HepG2 (cell line): ENCODE measurements at regions not wholly inside any gene's neighbourhood (a gene's known extent, or its start where the extent isn't known, plus 50 kb on each side); places are given as distances from the start of the nearest gene placed in this dataset.

Experiments
- ATAC-seq: fragments of 200-7000 bp; cut with Tn5 transposase; 3 replicates; pipeline ENCODE4 v1.9.1; 2020; ENCODE audit warnings: mild to moderate bottlenecking, moderate library complexity
- BruUV-seq: library from RNA; stranded (reverse); fragments of 400-500 nt; replicated peaks from 2 replicates; lab custom pipeline; 2021; lab: Mats Ljungman, UMichigan
- CTCF ChIA-PET: fragments of 300-600 bp; formaldehyde crosslinking; extraction: SDS; loops from one replicate; lab custom pipeline; 2021; ENCODE audit warnings: low total read pairs, inconsistent platforms, low intra/inter-chr PET ratio; lab: Yijun Ruan, JAX
- POLR2A ChIA-PET: fragments of 350-600 bp; sonication (Branson Sonifier 250); formaldehyde crosslinking; loops from one replicate; lab custom pipeline; 2020; ENCODE audit warnings: antibody characterized with exemption, inconsistent platforms; lab: Yijun Ruan, JAX
- DNase-seq: peaks from one replicate; pipeline ENCODE4 v3.0.0-alpha.2; 2015; ENCODE audit warnings: low spot score
- FAIRE-seq: peaks from 3 replicates; lab custom pipeline; 2011; peaks lifted over from hg19 to GRCh38; lab: Jason Lieb, UNC
- H2AFZ ChIP-seq: one replicate; pipeline ENCODE4 v1.6.1; 2011; ENCODE audit warnings: low read length, inconsistent platforms
- H3K27ac ChIP-seq: fragments of 300-600 bp; 3 replicates; pipeline ENCODE4 v1.8.0; 2011; ENCODE audit warnings: mixed run types, mild to moderate bottlenecking, mixed read lengths, low read length, inconsistent platforms; ENCODE audit not compliant: insufficient read depth; ENCODE audit errors: extremely low read length
- H3K27me3 ChIP-seq, 2 experiments: fragments of 200-600 bp in 1 of 2; 2 replicates in 1 of 2; 3 replicates in 1 of 2; pipeline versions ENCODE4 v1.6.0 to v1.8.0; 2011; ENCODE audit warnings: low read length in 2 of 2, mild to moderate bottlenecking in 2 of 2, moderate library complexity in 2 of 2, inconsistent platforms in 1 of 2; ENCODE audit not compliant: insufficient read depth in 2 of 2, control insufficient read depth in 1 of 2
- H3K36me3 ChIP-seq, 2 experiments: fragments of 200-600 bp in 1 of 2; replicated peaks in 1 of 2; 2 replicates in 1 of 2; 3 replicates in 1 of 2; pipeline versions ENCODE4 v1.5.1 to v1.8.0; 2011; ENCODE audit warnings: low read length in 2 of 2, inconsistent platforms in 1 of 2; ENCODE audit not compliant: insufficient read depth in 2 of 2, control insufficient read depth in 1 of 2
- H3K4me1 ChIP-seq: 2 replicates; pipeline ENCODE4 v1.5.1; 2012; ENCODE audit warnings: low read length, inconsistent platforms; ENCODE audit not compliant: insufficient read depth
- H3K4me2 ChIP-seq: 2 replicates; pipeline ENCODE4 v1.6.0; 2011; ENCODE audit warnings: low read depth, low read length, inconsistent platforms
- H3K4me3 ChIP-seq, 3 experiments: fragments of 200-600 bp in 1 of 3; sonication (generic), shearing (Covaris generic) in 1 of 3; replicated peaks in 1 of 3; 2 replicates each; pipeline ENCODE4 v1.5.1; 2011 to 2016; ENCODE audit warnings: low read length in 3 of 3, inconsistent platforms in 2 of 3, low read depth in 2 of 3, mild to moderate bottlenecking in 2 of 3, control low read depth in 1 of 3, mixed read lengths in 1 of 3; ENCODE audit not compliant: insufficient read depth in 1 of 3
- H3K79me2 ChIP-seq: one replicate; pipeline ENCODE4 v1.6.1; 2011; ENCODE audit warnings: low read length, inconsistent platforms; ENCODE audit not compliant: insufficient read depth
- H3K9ac ChIP-seq: 2 replicates; pipeline ENCODE4 v1.6.0; 2011; ENCODE audit warnings: mild to moderate bottlenecking, low read depth, low read length, inconsistent platforms; ENCODE audit not compliant: insufficient read depth
- H3K9me3 ChIP-seq: 2 replicates; pipeline ENCODE4 v1.5.1; 2012; ENCODE audit warnings: mild to moderate bottlenecking, low read length
- H4K20me1 ChIP-seq: 2 replicates; pipeline ENCODE4 v1.6.0; 2011; ENCODE audit warnings: inconsistent platforms, mild to moderate bottlenecking, low read length, moderate library complexity; ENCODE audit not compliant: insufficient read depth
- ARID2 ChIP-seq: sonication (generic); formaldehyde crosslinking; IDR thresholded peaks from 2 replicates; pipeline ENCODE4 v1.8.1; 2022; ENCODE audit warnings: mild to moderate bottlenecking, missing genetic modification reagents, borderline replicate concordance
- BRCA1 ChIP-seq: sonication (generic); formaldehyde crosslinking; IDR thresholded peaks from 2 replicates; pipeline ENCODE4 v1.4.0; 2020; ENCODE audit warnings: missing genetic modification reagents
- HMGA1 ChIP-seq: sonication (generic); formaldehyde crosslinking; conservative IDR thresholded peaks from 2 replicates; pipeline ENCODE4 v1.4.0; 2020; ENCODE audit warnings: missing genetic modification reagents
- HNRNPL ChIP-seq: fragments of 200-400 bp; formaldehyde crosslinking; IDR thresholded peaks from 2 replicates; pipeline ENCODE4 v1.6.1; 2017; ENCODE audit warnings: mild to moderate bottlenecking, low read depth, low read length
- SMARCC2 ChIP-seq: fragments of 450-650 bp; IDR thresholded peaks from 2 replicates; pipeline ENCODE4 v1.6.1; 2017; ENCODE audit warnings: antibody characterized with exemption, mild to moderate bottlenecking
- YEATS2 ChIP-seq: sonication (generic); formaldehyde crosslinking; IDR thresholded peaks from 2 replicates; pipeline ENCODE4 v1.4.0; 2020; ENCODE audit warnings: missing genetic modification reagents, borderline replicate concordance
- ZFP90 ChIP-seq: sonication (generic); formaldehyde crosslinking; IDR thresholded peaks from 2 replicates; pipeline ENCODE4 v1.8.0; 2022; ENCODE audit warnings: missing genetic modification reagents, mild to moderate bottlenecking, inconsistent platforms, borderline replicate concordance
- ZNF180 ChIP-seq: sonication (generic); formaldehyde crosslinking; IDR thresholded peaks from 2 replicates; pipeline ENCODE4 v1.4.0; 2020; ENCODE audit warnings: low read depth, missing genetic modification reagents, borderline replicate concordance
- ZNF232 ChIP-seq: sonication (generic); formaldehyde crosslinking; IDR thresholded peaks from 2 replicates; pipeline ENCODE4 v1.4.0; 2020; ENCODE audit warnings: missing genetic modification reagents, borderline replicate concordance
- ZNF30 ChIP-seq: sonication (generic); formaldehyde crosslinking; IDR thresholded peaks from 2 replicates; pipeline ENCODE4 v1.5.0; 2020; ENCODE audit warnings: mild to moderate bottlenecking, missing genetic modification reagents
- ZNF367 ChIP-seq: sonication (generic); formaldehyde crosslinking; IDR thresholded peaks from 2 replicates; pipeline ENCODE4 v1.4.0; 2020; ENCODE audit warnings: missing genetic modification reagents, borderline replicate concordance
- ZNF510 ChIP-seq: sonication (generic); formaldehyde crosslinking; IDR thresholded peaks from 2 replicates; pipeline ENCODE4 v1.4.0; 2020; ENCODE audit warnings: low read depth, mild to moderate bottlenecking, missing genetic modification reagents
- WGBS: methylation state at CpG from one replicate; pipeline ENCODE4 v1.1.6; 2017; ENCODE audit warnings: low lambda C conversion rate; 5-methylcytosine and 5-hydroxymethylcytosine counted together
- in situ Hi-C: cut with HindIII; loops from 2 replicates; pipeline ENCODE4 v1.10.0; 2017; ENCODE audit warnings: low pct_unique_long_range_greater_than_20kb; ENCODE audit not compliant: extremely low pct_ligation_motif_present
- intact Hi-C: fragments of 100-400 bp; cut with micrococcal nuclease; formaldehyde crosslinking; loops from one replicate; pipeline ENCODE4 v1.10.0; 2022; ENCODE audit not compliant: unreplicated experiment
- TF ChIP-seq, protein P1 (sequence below), 2 experiments: sonication (generic) in 1 of 2; formaldehyde crosslinking in 1 of 2; IDR thresholded peaks; 2 replicates each; pipeline versions ENCODE4 v1.4.0 to v1.6.1; 2016 to 2020; ENCODE audit warnings: borderline replicate concordance in 1 of 2, low read depth in 1 of 2, mild to moderate bottlenecking in 1 of 2, missing genetic modification reagents in 1 of 2
- TF ChIP-seq, protein P2 (sequence below): sonication (generic); formaldehyde crosslinking; IDR thresholded peaks from 2 replicates; pipeline ENCODE4 v1.4.0; 2020; ENCODE audit warnings: missing genetic modification reagents, borderline replicate concordance
- TF ChIP-seq, protein P3 (sequence below): sonication (generic); formaldehyde crosslinking; IDR thresholded peaks from 2 replicates; pipeline ENCODE4 v1.5.0; 2020; ENCODE audit warnings: mild to moderate bottlenecking, missing genetic modification reagents

DNA sequence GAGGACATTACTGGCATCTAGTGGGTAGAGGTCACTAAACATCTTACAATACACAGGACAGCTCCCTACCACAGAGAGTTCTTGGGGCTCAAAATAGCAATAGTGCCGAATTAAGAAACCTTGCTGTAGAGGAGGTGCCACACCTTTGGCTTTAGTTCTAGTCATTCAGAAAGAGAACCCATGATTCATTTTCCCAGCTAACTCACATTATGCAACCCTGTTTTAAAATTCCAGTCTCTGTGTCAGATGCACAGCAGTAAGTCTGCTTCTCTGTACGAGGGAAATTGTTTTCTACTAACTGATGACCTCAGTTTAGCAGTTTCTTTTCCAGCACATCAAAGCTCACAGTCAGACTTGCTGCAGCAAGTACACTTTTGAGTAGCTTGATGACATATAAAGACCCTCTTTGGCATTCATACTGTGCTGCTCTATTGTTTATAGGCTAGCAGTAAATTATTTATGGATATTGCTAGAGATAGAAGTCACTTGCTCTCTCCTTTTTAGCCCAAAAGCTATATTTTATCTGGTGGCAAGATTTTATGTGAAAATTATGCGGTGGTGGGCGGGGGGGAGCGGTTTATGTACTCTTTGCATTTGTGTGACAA, 487.8 kb upstream of the MAGEB18 start:
- Histone ChIP-seq H3K27ac (no peak overlapping the region), H3K4me2 (no peak overlapping the region), H3K9ac (no peak overlapping the region), H3K4me1 (no peaks in the 10 kb centered on the region), H4K20me1 (no peaks in the 10 kb centered on the region), H3K9me3 (no peaks in the 10 kb centered on the region), H3K79me2 (no peaks in the 10 kb centered on the region), H3K4me3 (no peak overlapping the region), H3K36me3 (no peaks in the 10 kb centered on the region), H2AFZ (no peak overlapping the region), H3K27me3 (no peaks in the 10 kb centered on the region)
- intact Hi-C loops (no loop called here), in situ Hi-C loops (no loop called here)
- 1% methylated on average over 5 of the region's 5 CpGs for WGBS
- DNase-seq: no peak
- FAIRE-seq: no peak
- ATAC-seq: no peak
- ChIA-PET CTCF (no interaction called here), POLR2A (no interaction called here)
- no TSS peak for BruUV-seq
- TF ChIP-seq ZNF367 (CRISPR knock-in tag) (no peak), YEATS2 (no peak), ZNF510 (CRISPR knock-in tag) (no peak), ZNF232 (no peak), SMARCC2 (no peak), ZNF180 (CRISPR knock-in tag) (no peak), HMGA1 (CRISPR knock-in tag) (no peak), HNRNPL (no peak), BRCA1 (CRISPR knock-in tag) (no peak), ZFP90 (CRISPR knock-in tag) (no peak), ZNF30 (no peak), ARID2 (no peak)
- TF ChIP-seq, protein P1, sequence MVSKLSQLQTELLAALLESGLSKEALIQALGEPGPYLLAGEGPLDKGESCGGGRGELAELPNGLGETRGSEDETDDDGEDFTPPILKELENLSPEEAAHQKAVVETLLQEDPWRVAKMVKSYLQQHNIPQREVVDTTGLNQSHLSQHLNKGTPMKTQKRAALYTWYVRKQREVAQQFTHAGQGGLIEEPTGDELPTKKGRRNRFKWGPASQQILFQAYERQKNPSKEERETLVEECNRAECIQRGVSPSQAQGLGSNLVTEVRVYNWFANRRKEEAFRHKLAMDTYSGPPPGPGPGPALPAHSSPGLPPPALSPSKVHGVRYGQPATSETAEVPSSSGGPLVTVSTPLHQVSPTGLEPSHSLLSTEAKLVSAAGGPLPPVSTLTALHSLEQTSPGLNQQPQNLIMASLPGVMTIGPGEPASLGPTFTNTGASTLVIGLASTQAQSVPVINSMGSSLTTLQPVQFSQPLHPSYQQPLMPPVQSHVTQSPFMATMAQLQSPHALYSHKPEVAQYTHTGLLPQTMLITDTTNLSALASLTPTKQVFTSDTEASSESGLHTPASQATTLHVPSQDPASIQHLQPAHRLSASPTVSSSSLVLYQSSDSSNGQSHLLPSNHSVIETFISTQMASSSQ (IDR thresholded peaks at IDR 0.05; ENCODE audit: low read depth): no peak
- TF ChIP-seq, protein P1 (CRISPR knock-in tag; IDR thresholded peaks at IDR 0.05; ENCODE audit: borderline replicate concordance): no peak
- TF ChIP-seq, protein P2, sequence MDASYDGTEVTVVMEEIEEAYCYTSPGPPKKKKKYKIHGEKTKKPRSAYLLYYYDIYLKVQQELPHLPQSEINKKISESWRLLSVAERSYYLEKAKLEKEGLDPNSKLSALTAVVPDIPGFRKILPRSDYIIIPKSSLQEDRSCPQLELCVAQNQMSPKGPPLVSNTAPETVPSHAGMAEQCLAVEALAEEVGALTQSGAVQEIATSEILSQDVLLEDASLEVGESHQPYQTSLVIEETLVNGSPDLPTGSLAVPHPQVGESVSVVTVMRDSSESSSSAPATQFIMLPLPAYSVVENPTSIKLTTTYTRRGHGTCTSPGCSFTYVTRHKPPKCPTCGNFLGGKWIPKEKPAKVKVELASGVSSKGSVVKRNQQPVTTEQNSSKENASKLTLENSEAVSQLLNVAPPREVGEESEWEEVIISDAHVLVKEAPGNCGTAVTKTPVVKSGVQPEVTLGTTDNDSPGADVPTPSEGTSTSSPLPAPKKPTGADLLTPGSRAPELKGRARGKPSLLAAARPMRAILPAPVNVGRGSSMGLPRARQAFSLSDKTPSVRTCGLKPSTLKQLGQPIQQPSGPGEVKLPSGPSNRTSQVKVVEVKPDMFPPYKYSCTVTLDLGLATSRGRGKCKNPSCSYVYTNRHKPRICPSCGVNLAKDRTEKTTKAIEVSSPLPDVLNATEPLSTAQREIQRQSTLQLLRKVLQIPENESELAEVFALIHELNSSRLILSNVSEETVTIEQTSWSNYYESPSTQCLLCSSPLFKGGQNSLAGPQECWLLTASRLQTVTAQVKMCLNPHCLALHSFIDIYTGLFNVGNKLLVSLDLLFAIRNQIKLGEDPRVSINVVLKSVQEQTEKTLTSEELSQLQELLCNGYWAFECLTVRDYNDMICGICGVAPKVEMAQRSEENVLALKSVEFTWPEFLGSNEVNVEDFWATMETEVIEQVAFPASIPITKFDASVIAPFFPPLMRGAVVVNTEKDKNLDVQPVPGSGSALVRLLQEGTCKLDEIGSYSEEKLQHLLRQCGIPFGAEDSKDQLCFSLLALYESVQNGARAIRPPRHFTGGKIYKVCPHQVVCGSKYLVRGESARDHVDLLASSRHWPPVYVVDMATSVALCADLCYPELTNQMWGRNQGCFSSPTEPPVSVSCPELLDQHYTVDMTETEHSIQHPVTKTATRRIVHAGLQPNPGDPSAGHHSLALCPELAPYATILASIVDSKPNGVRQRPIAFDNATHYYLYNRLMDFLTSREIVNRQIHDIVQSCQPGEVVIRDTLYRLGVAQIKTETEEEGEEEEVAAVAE (CRISPR knock-in tag): no peak
- TF ChIP-seq, protein P3, sequence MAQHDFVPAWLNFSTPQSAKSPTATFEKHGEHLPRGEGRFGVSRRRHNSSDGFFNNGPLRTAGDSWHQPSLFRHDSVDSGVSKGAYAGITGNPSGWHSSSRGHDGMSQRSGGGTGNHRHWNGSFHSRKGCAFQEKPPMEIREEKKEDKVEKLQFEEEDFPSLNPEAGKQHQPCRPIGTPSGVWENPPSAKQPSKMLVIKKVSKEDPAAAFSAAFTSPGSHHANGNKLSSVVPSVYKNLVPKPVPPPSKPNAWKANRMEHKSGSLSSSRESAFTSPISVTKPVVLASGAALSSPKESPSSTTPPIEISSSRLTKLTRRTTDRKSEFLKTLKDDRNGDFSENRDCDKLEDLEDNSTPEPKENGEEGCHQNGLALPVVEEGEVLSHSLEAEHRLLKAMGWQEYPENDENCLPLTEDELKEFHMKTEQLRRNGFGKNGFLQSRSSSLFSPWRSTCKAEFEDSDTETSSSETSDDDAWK: no peak
